HEK293 (cell line): ENCODE measurements at regions not wholly inside any gene's neighbourhood (a gene's known extent, or its start where the extent isn't known, plus 50 kb on each side); places are given as distances from the start of the nearest gene placed in this dataset.
"Not testable (repeated sequence)": the region's sequence is repeated elsewhere in the genome, so short reads cannot be mapped to it uniquely, and the experiment has no call there.

Experiments used
- HOXD13 ChIP-seq: sonication (generic); formaldehyde crosslinking; IDR thresholded peaks from 2 replicates; pipeline ENCODE4 v1.8.0; 2022; ENCODE audit warnings: missing genetic modification reagents, borderline replicate concordance
- REPIN1 ChIP-seq: fragments of 450-650 bp; formaldehyde crosslinking; IDR thresholded peaks from 2 replicates; pipeline ENCODE4 v1.5.1; 2017; ENCODE audit warnings: missing biosample characterization, missing genetic modification characterization, low read depth
- SALL2 ChIP-seq: fragments of 450-650 bp; formaldehyde crosslinking; IDR thresholded peaks from 2 replicates; pipeline ENCODE4 v1.5.0; 2017; ENCODE audit warnings: missing biosample characterization, mild to moderate bottlenecking, missing genetic modification characterization, borderline replicate concordance
- ZEB2 ChIP-seq: fragments of 450-650 bp; formaldehyde crosslinking; IDR thresholded peaks from 2 replicates; pipeline ENCODE4 v1.5.1; 2016; ENCODE audit warnings: missing biosample characterization, missing genetic modification characterization
- ZNF10 ChIP-seq: fragments of 450-650 bp; formaldehyde crosslinking; IDR thresholded peaks from 2 replicates; pipeline ENCODE4 v1.5.1; 2017; ENCODE audit warnings: missing biosample characterization, missing genetic modification characterization
- ZNF138 ChIP-seq: fragments of 450-650 bp; formaldehyde crosslinking; IDR thresholded peaks from 2 replicates; pipeline ENCODE4 v1.5.1; 2016; ENCODE audit warnings: missing biosample characterization, missing genetic modification characterization, borderline replicate concordance
- ZNF157 ChIP-seq: fragments of 450-650 bp; formaldehyde crosslinking; IDR thresholded peaks from 2 replicates; pipeline ENCODE4 v1.5.1; 2016; ENCODE audit warnings: missing biosample characterization, missing genetic modification characterization
- ZNF248 ChIP-seq: fragments of 450-650 bp; formaldehyde crosslinking; IDR thresholded peaks from 2 replicates; pipeline ENCODE4 v1.5.1; 2017; ENCODE audit warnings: missing biosample characterization, missing genetic modification characterization
- ZNF311 ChIP-seq: fragments of 450-650 bp; formaldehyde crosslinking; IDR thresholded peaks from 2 replicates; pipeline ENCODE4 v1.5.1; 2017; ENCODE audit warnings: missing biosample characterization, missing genetic modification characterization, borderline replicate concordance
- ZNF510 ChIP-seq: fragments of 450-650 bp; formaldehyde crosslinking; IDR thresholded peaks from 2 replicates; pipeline ENCODE4 v1.5.1; 2018; ENCODE audit warnings: mild to moderate bottlenecking, missing genetic modification characterization, missing biosample characterization; ENCODE audit not compliant: insufficient replicate concordance
- TF ChIP-seq, protein P1 (sequence below): sonication (generic); formaldehyde crosslinking; IDR thresholded peaks from 2 replicates; pipeline ENCODE4 v1.8.1; 2022; ENCODE audit warnings: mild to moderate bottlenecking, moderate library complexity, missing genetic modification reagents
- TF ChIP-seq, protein P2 (sequence below): fragments of 450-650 bp; formaldehyde crosslinking; optimal IDR thresholded peaks from 2 replicates; pipeline ENCODE3; 2016; ENCODE audit warnings: missing biosample characterization, mild to moderate bottlenecking, missing genetic modification characterization
- TF ChIP-seq, protein P3 (sequence below): fragments of 450-650 bp; formaldehyde crosslinking; IDR thresholded peaks from 2 replicates; pipeline ENCODE4 v1.5.1; 2016; ENCODE audit warnings: missing biosample characterization, missing genetic modification characterization

DNA sequence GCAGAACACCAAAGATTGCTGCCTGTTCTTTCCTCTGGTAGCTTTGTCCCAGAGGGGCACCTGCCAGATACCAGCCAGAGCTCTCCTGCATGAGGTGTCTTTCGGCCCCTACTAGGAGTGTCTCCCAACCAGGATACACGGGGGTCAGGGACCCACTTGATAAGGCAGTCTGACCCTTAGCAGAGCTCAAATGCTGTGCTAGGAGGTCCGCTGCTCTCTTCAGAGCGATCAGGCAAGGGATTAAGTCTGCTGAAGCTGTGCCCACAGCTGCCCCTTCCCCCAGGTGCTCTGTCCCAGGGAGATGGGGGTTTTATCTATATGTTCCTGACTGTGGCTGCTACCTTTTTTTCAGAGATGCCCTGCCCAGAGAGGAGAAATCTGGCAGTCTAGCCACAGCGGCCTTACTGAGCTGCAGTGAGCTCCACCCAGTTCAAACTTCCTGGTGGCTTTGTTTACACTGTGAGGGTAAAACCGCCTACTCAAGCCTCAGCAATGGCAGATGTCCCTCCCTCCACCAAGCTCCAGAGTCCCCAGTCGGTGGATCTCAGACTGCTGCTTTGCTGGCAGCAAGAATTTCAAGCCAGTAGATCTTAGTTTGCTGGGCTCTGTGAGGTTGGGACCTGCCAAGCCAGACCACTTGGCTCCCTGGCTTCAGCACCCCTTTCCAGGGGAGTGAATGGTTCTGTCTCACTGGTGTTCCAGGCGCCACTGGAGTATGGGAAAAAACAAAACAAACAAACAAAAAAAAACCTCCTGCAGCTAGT, 52.0 kb upstream of the TMTC2 start:
- TF ChIP-seq, protein P1, sequence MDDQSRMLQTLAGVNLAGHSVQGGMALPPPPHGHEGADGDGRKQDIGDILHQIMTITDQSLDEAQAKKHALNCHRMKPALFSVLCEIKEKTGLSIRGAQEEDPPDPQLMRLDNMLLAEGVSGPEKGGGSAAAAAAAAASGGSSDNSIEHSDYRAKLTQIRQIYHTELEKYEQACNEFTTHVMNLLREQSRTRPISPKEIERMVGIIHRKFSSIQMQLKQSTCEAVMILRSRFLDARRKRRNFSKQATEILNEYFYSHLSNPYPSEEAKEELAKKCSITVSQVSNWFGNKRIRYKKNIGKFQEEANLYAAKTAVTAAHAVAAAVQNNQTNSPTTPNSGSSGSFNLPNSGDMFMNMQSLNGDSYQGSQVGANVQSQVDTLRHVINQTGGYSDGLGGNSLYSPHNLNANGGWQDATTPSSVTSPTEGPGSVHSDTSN (CRISPR knock-in tag): not testable (repeated sequence)
- TF ChIP-seq, protein P2, sequence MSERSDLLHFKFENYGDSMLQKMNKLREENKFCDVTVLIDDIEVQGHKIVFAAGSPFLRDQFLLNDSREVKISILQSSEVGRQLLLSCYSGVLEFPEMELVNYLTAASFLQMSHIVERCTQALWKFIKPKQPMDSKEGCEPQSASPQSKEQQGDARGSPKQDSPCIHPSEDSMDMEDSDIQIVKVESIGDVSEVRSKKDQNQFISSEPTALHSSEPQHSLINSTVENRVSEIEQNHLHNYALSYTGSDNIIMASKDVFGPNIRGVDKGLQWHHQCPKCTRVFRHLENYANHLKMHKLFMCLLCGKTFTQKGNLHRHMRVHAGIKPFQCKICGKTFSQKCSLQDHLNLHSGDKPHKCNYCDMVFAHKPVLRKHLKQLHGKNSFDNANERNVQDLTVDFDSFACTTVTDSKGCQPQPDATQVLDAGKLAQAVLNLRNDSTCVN: not testable (repeated sequence)
- TF ChIP-seq REPIN1 (tag by site-specific recombination); ZNF10 (tag by site-specific recombination); ZEB2; SALL2; ZNF248 (tag by site-specific recombination); ZNF510 (tag by site-specific recombination); ZNF157 (tag by site-specific recombination); ZNF311 (tag by site-specific recombination); ZNF138 (tag by site-specific recombination); HOXD13 (CRISPR knock-in tag): not testable (repeated sequence)
- TF ChIP-seq, protein P3, sequence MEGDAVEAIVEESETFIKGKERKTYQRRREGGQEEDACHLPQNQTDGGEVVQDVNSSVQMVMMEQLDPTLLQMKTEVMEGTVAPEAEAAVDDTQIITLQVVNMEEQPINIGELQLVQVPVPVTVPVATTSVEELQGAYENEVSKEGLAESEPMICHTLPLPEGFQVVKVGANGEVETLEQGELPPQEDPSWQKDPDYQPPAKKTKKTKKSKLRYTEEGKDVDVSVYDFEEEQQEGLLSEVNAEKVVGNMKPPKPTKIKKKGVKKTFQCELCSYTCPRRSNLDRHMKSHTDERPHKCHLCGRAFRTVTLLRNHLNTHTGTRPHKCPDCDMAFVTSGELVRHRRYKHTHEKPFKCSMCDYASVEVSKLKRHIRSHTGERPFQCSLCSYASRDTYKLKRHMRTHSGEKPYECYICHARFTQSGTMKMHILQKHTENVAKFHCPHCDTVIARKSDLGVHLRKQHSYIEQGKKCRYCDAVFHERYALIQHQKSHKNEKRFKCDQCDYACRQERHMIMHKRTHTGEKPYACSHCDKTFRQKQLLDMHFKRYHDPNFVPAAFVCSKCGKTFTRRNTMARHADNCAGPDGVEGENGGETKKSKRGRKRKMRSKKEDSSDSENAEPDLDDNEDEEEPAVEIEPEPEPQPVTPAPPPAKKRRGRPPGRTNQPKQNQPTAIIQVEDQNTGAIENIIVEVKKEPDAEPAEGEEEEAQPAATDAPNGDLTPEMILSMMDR (tag by site-specific recombination): not testable (repeated sequence)
